ENCODE measurements at regions not wholly inside any gene's neighbourhood (a gene's known extent, or its start where the extent isn't known, plus 50 kb on each side); places are given as distances from the start of the nearest gene placed in this dataset.

- Histone ChIP-seq H3K4me1 (replicated peaks in 1 of 2; ENCODE audit: control insufficient read depth in 2 of 2, insufficient read depth in 2 of 2, low read length in 2 of 2) (no peaks in the 10 kb centered on the region), H3K79me2 (ENCODE audit: control insufficient read depth, insufficient read depth, low read length) (no peaks in the 10 kb centered on the region), H3K27me3 (ENCODE audit: control insufficient read depth in 2 of 2, insufficient read depth in 2 of 2, low read length in 2 of 2) (no peaks in the 10 kb centered on the region), H2AFZ (ENCODE audit: low read depth, low read length) (no peak overlapping the region), H3K9me3 (replicated peaks; ENCODE audit: control insufficient read depth, insufficient read depth, low read depth, low read length) (no peaks in the 10 kb centered on the region), H3K36me3 (ENCODE audit: control insufficient read depth, insufficient read depth, low read length) (no peaks in the 10 kb centered on the region), H3K9ac (ENCODE audit: insufficient read depth in 1 of 2, low read depth in 2 of 2, low read length in 2 of 2) (no peak overlapping the region), H3K27ac (ENCODE audit: extremely low read depth, low read depth, low read length) (no peak overlapping the region), H4K20me1 (replicated peaks; ENCODE audit: control insufficient read depth, insufficient read depth, low read length) (no peaks in the 10 kb centered on the region), H3K4me2 (ENCODE audit: insufficient read depth, low read length) (no peak overlapping the region), H3K4me3 (no peak overlapping the region), H3K9me1 (ENCODE audit: control insufficient read depth, insufficient read depth, low read length) (no peaks in the 10 kb centered on the region)
- intact Hi-C loops (cut with micrococcal nuclease) = no loop called here
- FAIRE-seq (no peak), DNase-seq (ENCODE audit: extremely low read depth in 1 of 4, low spot score in 3 of 4) (no peak), ATAC-seq (no peak)
- CTCF ChIA-PET (ENCODE audit: low intra/inter-chr PET ratio) = no interaction called here
- in situ Hi-C loops (cut with MboI) = no loop called here
- WGBS (ENCODE audit: insufficient coverage, low coverage, missing lambda C conversion rate) = 0% methylated on average over 2 of the region's 2 CpGs
- POLR2A ChIA-PET = no interaction called here
- BruUV-seq (replicated peaks) = no TSS peak
- TF ChIP-seq RUNX1 (IDR thresholded peaks at IDR 0.05; ENCODE audit: low read depth) (no peak), HDAC6 (IDR thresholded peaks at IDR 0.05; ENCODE audit: low read depth, low read length) (no peak), ZKSCAN8 (CRISPR knock-in tag; IDR thresholded peaks at IDR 0.05) (no peak), RFX5 (IDR thresholded peaks at IDR 0.05; ENCODE audit: low read depth, low read length) (no peak), JUNB (CRISPR knock-in tag; conservative IDR thresholded peaks at IDR 0.05) (no peak), SIN3A (IDR thresholded peaks at IDR 0.05; ENCODE audit: borderline replicate concordance in 2 of 2, control insufficient read depth in 1 of 2, low read depth in 2 of 2, low read length in 2 of 2) (no peak), ZNF398 (CRISPR knock-in tag; IDR thresholded peaks at IDR 0.05) (no peak), GABPB1 (CRISPR knock-in tag; IDR thresholded peaks at IDR 0.05) (no peak), POLR2B (IDR thresholded peaks at IDR 0.05; ENCODE audit: low read depth, partially characterized antibody) (no peak), NUFIP1 (IDR thresholded peaks at IDR 0.05; ENCODE audit: partially characterized antibody) (no peak), SETDB1 (IDR thresholded peaks at IDR 0.05; ENCODE audit: low read length) (no peak), SAFB2 (IDR thresholded peaks at IDR 0.05; ENCODE audit: borderline replicate concordance, low read depth, low read length, severe bottlenecking) (no peak)
- TF ChIP-seq, protein P1, sequence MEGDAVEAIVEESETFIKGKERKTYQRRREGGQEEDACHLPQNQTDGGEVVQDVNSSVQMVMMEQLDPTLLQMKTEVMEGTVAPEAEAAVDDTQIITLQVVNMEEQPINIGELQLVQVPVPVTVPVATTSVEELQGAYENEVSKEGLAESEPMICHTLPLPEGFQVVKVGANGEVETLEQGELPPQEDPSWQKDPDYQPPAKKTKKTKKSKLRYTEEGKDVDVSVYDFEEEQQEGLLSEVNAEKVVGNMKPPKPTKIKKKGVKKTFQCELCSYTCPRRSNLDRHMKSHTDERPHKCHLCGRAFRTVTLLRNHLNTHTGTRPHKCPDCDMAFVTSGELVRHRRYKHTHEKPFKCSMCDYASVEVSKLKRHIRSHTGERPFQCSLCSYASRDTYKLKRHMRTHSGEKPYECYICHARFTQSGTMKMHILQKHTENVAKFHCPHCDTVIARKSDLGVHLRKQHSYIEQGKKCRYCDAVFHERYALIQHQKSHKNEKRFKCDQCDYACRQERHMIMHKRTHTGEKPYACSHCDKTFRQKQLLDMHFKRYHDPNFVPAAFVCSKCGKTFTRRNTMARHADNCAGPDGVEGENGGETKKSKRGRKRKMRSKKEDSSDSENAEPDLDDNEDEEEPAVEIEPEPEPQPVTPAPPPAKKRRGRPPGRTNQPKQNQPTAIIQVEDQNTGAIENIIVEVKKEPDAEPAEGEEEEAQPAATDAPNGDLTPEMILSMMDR (IDR thresholded peaks at IDR 0.05 in 2 of 3, conservative IDR thresholded peaks at IDR 0.05 in 1 of 3; ENCODE audit: insufficient read depth in 2 of 3, low read depth in 1 of 3, low read length in 3 of 3) = no peak
- TF ChIP-seq, protein P2, sequence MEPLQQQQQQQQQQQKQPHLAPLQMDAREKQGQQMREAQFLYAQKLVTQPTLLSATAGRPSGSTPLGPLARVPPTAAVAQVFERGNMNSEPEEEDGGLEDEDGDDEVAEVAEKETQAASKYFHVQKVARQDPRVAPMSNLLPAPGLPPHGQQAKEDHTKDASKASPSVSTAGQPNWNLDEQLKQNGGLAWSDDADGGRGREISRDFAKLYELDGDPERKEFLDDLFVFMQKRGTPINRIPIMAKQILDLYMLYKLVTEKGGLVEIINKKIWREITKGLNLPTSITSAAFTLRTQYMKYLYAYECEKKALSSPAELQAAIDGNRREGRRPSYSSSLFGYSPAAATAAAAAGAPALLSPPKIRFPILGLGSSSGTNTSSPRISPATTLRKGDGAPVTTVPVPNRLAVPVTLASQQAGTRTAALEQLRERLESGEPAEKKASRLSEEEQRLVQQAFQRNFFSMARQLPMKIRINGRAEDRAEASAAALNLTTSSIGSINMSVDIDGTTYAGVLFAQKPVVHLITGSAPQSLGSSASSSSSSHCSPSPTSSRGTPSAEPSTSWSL (CRISPR knock-in tag; IDR thresholded peaks at IDR 0.05; ENCODE audit: borderline replicate concordance) = no peak
Measured at GRCh38 chr11:109033627-109034338, 368.9 kb downstream of the DDX10 start.
